ENCODE measurements at regions not wholly inside any gene's neighbourhood (a gene's known extent, or its start where the extent isn't known, plus 50 kb on each side); places are given as distances from the start of the nearest gene placed in this dataset.

DNA sequence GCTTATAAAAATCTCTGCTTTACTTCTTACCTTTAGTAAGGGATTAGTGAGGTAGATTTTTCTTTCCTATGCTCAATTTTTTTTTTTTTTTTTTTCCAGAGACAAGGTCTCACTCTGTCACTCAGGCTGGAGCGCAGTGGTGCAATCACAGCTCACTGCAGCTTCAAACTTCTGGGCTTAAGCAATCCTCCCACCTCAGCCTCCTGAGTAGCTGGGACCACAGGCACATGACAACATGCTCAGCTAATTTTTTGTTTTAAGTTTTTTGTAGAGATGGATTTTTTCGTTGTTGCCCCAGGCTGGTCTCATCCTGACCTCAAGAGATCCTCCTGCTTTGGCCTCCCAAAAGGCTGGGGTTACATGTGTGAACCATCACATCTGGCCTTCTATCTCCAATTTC is 58.9 kb upstream of the RREB1 start:
- TF ChIP-seq CTCF (IDR thresholded peaks at IDR 0.05) (no peak), POLR2A (IDR thresholded peaks at IDR 0.05) (no peak)
